GM21526 (cell line): ENCODE measurements at regions not wholly inside any gene's neighbourhood (a gene's known extent, or its start where the extent isn't known, plus 50 kb on each side); places are given as distances from the start of the nearest gene placed in this dataset.

Source experiments
- ATAC-seq: cut with Tn5 transposase; IDR thresholded peaks from one replicate; pipeline ENCODE4 v1.9.1; 2021; ENCODE audit warnings: moderate library complexity; ENCODE audit not compliant: unreplicated experiment, low FRiP score

GRCh38 chr11:115676206-115676605 lies 172.0 kb upstream of the CADM1 start:
- ATAC-seq, result no peak

GRCh38 chr11:115674937-115675544 lies 170.8 kb upstream of the CADM1 start:
- ATAC-seq, result no peak

GRCh38 chr11:115674176-115674936 lies 170.1 kb upstream of the CADM1 start:
- ATAC-seq, result no peak

GRCh38 chr11:115673720-115674119 lies 169.5 kb upstream of the CADM1 start:
- ATAC-seq, result no peak

- no peak for ATAC-seq
Measured at GRCh38 chr11:115672999-115673411, 168.8 kb upstream of the CADM1 start.

- ATAC-seq, result no peak
Measured at GRCh38 chr11:115672412-115672811, 168.2 kb upstream of the CADM1 start.

- ATAC-seq, result no peak
Measured at GRCh38 chr11:115670538-115671205, 166.5 kb upstream of the CADM1 start.

- no peak for ATAC-seq
Measured at GRCh38 chr11:115665958-115666357, 161.7 kb upstream of the CADM1 start.

GRCh38 chr11:115665175-115665821 lies 161.1 kb upstream of the CADM1 start:
- ATAC-seq, result no peak

GRCh38 chr11:115664313-115664712 lies 160.1 kb upstream of the CADM1 start:
- no peak for ATAC-seq

- ATAC-seq, result no peak
Measured at GRCh38 chr11:115663790-115664189, 159.6 kb upstream of the CADM1 start.

GRCh38 chr11:115660030-115660805 lies 156.0 kb upstream of the CADM1 start:
- no peak for ATAC-seq

- no peak for ATAC-seq
Measured at GRCh38 chr11:115659061-115659963, 155.1 kb upstream of the CADM1 start.

GRCh38 chr11:115657586-115657985 lies 153.4 kb upstream of the CADM1 start:
- no peak for ATAC-seq

- ATAC-seq, result no peak
Measured at GRCh38 chr11:115656669-115657068, 152.5 kb upstream of the CADM1 start.

GRCh38 chr11:115656041-115656440 lies 151.8 kb upstream of the CADM1 start:
- ATAC-seq, result no peak

GRCh38 chr11:115654792-115655191 lies 150.6 kb upstream of the CADM1 start:
- ATAC-seq, result no peak

- no peak for ATAC-seq
Measured at GRCh38 chr11:115653926-115654325, 149.7 kb upstream of the CADM1 start.

- no peak for ATAC-seq
Measured at GRCh38 chr11:115653076-115653475, 148.9 kb upstream of the CADM1 start.
